ENCODE measurements at regions not wholly inside any gene's neighbourhood (a gene's known extent, or its start where the extent isn't known, plus 50 kb on each side); places are given as distances from the start of the nearest gene placed in this dataset.

DNA sequence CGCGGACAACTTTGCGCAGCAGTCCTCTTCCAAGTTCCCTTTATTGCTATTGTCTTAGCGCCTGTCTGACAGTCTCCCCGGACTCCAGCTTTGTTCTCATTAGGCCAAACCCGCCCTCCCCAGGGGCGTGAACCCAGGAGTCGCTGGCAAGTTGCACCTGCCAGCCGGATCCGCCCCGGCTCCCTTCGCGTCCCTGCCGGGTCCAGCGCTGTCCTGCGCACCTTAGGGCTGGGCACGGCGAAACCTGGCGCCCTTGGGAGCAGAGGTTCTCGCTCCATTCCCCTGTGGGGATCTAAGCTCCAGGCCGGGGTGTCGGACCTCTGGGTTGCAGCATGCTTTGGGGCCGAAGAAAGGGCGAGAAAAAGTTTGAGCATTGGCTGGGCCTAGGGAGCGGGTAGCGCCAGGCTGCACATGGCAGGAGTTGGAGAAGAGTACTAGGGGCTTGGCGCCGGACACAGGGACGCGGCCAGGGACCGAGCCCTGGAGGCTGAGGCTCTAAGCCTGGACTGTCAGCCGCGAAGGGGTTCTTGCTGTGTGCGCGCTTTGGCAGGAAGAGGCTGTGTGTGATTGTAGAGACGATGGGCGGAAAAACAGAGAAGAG is 335.1 kb upstream of the THRB start (continued):
- TF ChIP-seq KDM1A (IDR thresholded peaks at IDR 0.05; ENCODE audit: low read depth), result no peak
- TF ChIP-seq CBX8 (IDR thresholded peaks at IDR 0.05), result no peak
- no peak for TF ChIP-seq ESRRA (IDR thresholded peaks at IDR 0.05; ENCODE audit: borderline replicate concordance, low read length)

DNA sequence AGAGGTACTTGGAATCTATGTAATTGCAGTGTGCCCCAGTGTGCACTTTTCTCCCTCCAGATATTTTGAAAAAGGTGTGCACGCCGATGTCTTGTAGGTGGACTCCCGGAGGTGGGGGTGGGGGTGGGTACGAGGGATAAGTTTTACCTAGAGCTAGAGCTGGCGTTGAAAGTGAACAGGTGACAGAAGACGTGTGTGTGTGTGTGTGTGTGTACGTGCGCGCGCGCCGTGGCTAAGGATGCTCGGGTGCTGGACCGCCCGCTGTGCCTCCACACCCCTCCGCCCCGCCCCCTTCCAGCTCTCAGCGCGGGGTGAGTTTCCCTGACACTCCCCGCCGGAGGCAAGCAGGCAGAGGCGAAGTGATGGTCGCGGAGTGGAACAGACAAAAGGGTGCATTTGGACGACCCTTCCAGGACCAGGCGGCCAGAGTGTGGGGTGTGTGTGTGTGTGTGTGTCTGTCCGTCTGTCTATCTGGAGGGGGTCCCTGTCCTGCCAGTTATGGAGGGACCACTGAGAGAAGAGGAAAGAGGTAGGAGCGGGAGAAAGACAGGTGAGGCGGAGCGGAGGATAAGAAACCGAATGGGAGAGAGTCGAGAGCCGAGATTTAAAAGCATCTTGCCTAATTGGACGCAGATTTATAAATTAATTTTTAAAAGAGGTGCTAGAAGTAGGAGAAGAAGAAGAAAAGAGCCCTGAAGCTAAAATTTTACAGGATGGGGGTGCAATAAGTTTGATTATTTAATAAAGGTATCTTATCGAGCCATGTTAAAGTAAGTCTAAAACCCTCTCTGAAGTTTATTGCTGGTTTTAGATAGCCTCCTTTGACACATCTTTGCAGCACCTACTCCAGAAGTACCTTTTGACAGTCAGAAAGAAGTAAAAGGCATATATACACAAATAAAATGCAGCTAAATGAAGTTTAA is 335.8 kb upstream of the THRB start:
- 0 out of 3 replicates have a peak, but pooled peaks cover 3% of the 10 kb centered on the region for H3K9me3 ChIP-seq
- WGBS (ENCODE audit: missing lambda C conversion rate), result 25% methylated on average over 34 of the region's 35 CpGs
- peak in 1 of 2 experiments; percentile 12; a peak in 2 of 6 replicates for ATAC-seq
- no peak overlapping the region for H3K27ac ChIP-seq
- H3K4me3 ChIP-seq, result peak overlapping the region; percentile 49
- peak overlapping the region; percentile 92 for H3K4me2 ChIP-seq
- no peak for FAIRE-seq
- no peak for TF ChIP-seq HOXA7 (CRISPR knock-in tag; IDR thresholded peaks at IDR 0.05)
- no peak for TF ChIP-seq MAFK (IDR thresholded peaks at IDR 0.05; ENCODE audit: partially characterized antibody)
- no peak for TF ChIP-seq KDM1A (IDR thresholded peaks at IDR 0.05; ENCODE audit: low read depth)
- no peak for TF ChIP-seq FOSB (CRISPR knock-in tag; IDR thresholded peaks at IDR 0.05)
- no peak for TF ChIP-seq GATA3 (IDR thresholded peaks at IDR 0.05; ENCODE audit: borderline replicate concordance)
- ChIA-PET POLR2A (no interaction called here), CTCF (no interaction called here)
- peaks cover 3% of the 10 kb centered on the region; the same call in 1 of the 3 replicates for H3K4me1 ChIP-seq
- DNase-seq (ENCODE audit: low read depth in 1 of 2, low spot score in 1 of 2), result no peak

DNA sequence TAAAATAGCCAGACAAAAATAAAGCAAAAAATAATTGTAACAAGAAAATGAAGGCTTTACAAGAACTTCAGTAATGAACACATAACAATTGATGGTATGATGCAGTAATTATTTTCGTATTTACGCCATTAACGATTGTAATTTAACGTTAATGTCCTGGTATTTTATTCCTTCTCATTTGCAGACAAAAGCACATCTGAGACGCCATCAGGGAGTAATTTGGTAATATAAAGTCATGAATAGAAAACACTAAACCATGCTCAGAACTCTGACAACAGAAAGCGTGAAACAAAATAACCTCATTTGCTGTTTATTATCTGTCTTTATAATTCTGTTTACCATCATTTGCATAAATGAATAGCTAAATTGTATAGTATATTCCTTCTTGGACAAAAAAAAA is 336.6 kb upstream of the THRB start:
- no peak overlapping the region for H3K27ac ChIP-seq
- ATAC-seq (no peak), FAIRE-seq (no peak), DNase-seq (ENCODE audit: low read depth in 1 of 2, low spot score in 1 of 2) (no peak)
- peaks cover 3% of the 10 kb centered on the region; the same call in 1 of the 3 replicates for H3K4me1 ChIP-seq
- TF ChIP-seq JUNB (IDR thresholded peaks at IDR 0.05) (no peak), RNF2 (IDR thresholded peaks at IDR 0.05; ENCODE audit: borderline replicate concordance, low read depth) (no peak), HDAC2 (IDR thresholded peaks at IDR 0.05) (no peak), HEYL (CRISPR knock-in tag; IDR thresholded peaks at IDR 0.05) (no peak), HOXA7 (CRISPR knock-in tag; IDR thresholded peaks at IDR 0.05) (no peak)
- 62% methylated on average over 6 of the region's 6 CpGs for WGBS (ENCODE audit: missing lambda C conversion rate)
- H3K9me3 ChIP-seq, result 0 out of 3 replicates have a peak, but pooled peaks cover 3% of the 10 kb centered on the region
- POLR2A ChIA-PET, result no interaction called here
- CTCF ChIA-PET, result no interaction called here
- no peak overlapping the region for H3K4me3 ChIP-seq
- H3K4me2 ChIP-seq, result no peak overlapping the region

DNA sequence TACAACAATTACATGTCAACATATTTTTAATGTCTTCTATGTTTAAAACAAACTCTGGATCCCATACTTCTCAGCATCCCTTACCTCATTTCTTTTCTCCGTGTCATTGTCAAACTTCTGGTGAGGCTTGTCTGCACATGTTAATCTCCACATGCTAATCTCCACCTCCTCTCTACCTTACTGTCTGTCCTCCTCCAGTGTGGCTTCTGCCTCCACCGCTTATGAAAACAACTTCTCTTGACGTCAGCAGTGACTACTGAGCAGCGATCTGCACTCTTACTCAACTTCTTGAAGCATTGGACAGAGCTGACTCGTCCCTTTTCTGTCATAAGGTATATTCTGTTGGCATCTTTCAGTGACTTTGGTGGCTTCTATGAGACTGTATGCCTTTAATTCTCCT is 338.2 kb upstream of the THRB start:
- TF ChIP-seq, protein P1, sequence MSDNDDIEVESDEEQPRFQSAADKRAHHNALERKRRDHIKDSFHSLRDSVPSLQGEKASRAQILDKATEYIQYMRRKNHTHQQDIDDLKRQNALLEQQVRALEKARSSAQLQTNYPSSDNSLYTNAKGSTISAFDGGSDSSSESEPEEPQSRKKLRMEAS (IDR thresholded peaks at IDR 0.05), result no peak
- TF ChIP-seq RFX5 (IDR thresholded peaks at IDR 0.05), result no peak
- TF ChIP-seq FOXS1 (CRISPR knock-in tag; IDR thresholded peaks at IDR 0.05), result no peak
- no peak for TF ChIP-seq TP53 (CRISPR knock-in tag; IDR thresholded peaks at IDR 0.05)
- TF ChIP-seq ZFP36 (IDR thresholded peaks at IDR 0.05; ENCODE audit: borderline replicate concordance, partially characterized antibody), result no peak
- TF ChIP-seq HOXB5 (CRISPR knock-in tag; IDR thresholded peaks at IDR 0.05), result no peak
- TF ChIP-seq JUN (IDR thresholded peaks at IDR 0.05), result no peak
- no peak for TF ChIP-seq TFCP2L1 (CRISPR knock-in tag; IDR thresholded peaks at IDR 0.05)
- TF ChIP-seq BHLHE40 (IDR thresholded peaks at IDR 0.05; ENCODE audit: low read depth, low read length), result no peak
- TF ChIP-seq CHD2 (IDR thresholded peaks at IDR 0.05; ENCODE audit: low read length, partially characterized antibody), result no peak
- TF ChIP-seq NR3C1 (IDR thresholded peaks at IDR 0.05), result no peak
- TF ChIP-seq HOXB13 (CRISPR knock-in tag; IDR thresholded peaks at IDR 0.05; ENCODE audit: low read depth), result no peak
- TF ChIP-seq NFE2L2 (conservative IDR thresholded peaks at IDR 0.05; ENCODE audit: low read length), result no peak
- TF ChIP-seq, protein P2, sequence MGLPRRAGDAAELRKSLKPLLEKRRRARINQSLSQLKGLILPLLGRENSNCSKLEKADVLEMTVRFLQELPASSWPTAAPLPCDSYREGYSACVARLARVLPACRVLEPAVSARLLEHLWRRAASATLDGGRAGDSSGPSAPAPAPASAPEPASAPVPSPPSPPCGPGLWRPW (IDR thresholded peaks at IDR 0.05), result no peak
- 36% methylated on average over 5 of the region's 5 CpGs for WGBS (ENCODE audit: missing lambda C conversion rate)
- CTCF ChIA-PET, result no interaction called here
- peak in 1 of 2 experiments; percentile 20 for DNase-seq (ENCODE audit: low read depth in 1 of 2, low spot score in 1 of 2)
- no peak overlapping the region for H3K4me2 ChIP-seq
- H3K4me1 ChIP-seq, result peaks cover 3% of the 10 kb centered on the region; the same call in 1 of the 3 replicates
- 0 out of 3 replicates have a peak, but pooled peaks cover 3% of the 10 kb centered on the region for H3K9me3 ChIP-seq
- H3K27ac ChIP-seq, result no peak overlapping the region
- no peak overlapping the region for H3K4me3 ChIP-seq
- POLR2A ChIA-PET, result no interaction called here
- 0 out of 6 replicates have a peak, but pooled peaks of 1 of the 2 experiments have one; percentile 25 for ATAC-seq
- FAIRE-seq, result no peak
